ENCODE measurements at regions not wholly inside any gene's neighbourhood (a gene's known extent, or its start where the extent isn't known, plus 50 kb on each side); places are given as distances from the start of the nearest gene placed in this dataset.
"Not testable (repeated sequence)": the region's sequence is repeated elsewhere in the genome, so short reads cannot be mapped to it uniquely, and the experiment has no call there.

- H3K27ac ChIP-seq (ENCODE audit: low read depth in 1 of 2, low read length in 2 of 2); H3K4me3 ChIP-seq (ENCODE audit: low read depth in 1 of 3, low read length in 3 of 3); H3K27me3 ChIP-seq (ENCODE audit: control insufficient read depth in 4 of 4, insufficient read depth in 4 of 4, low read length in 3 of 4); H3K4me1 ChIP-seq (ENCODE audit: control insufficient read depth in 4 of 4, insufficient read depth in 4 of 4, low read length in 3 of 4); H3K9ac ChIP-seq (ENCODE audit: low read depth in 1 of 2, low read length in 2 of 2); H3K9me3 ChIP-seq (ENCODE audit: control insufficient read depth in 4 of 4, low read length in 3 of 4); DNase-seq (ENCODE audit: low spot score); H3K36me3 ChIP-seq (ENCODE audit: control insufficient read depth in 4 of 4, insufficient read depth in 3 of 4, low read depth in 1 of 4, low read length in 3 of 4): not testable (repeated sequence)
- 38% methylated on average over 6 of the region's 6 CpGs for WGBS
Measured at GRCh38 chr22:16402874-16403399, 189.7 kb downstream of the CCT8L2 start.

GRCh38 chr22:16393476-16393875 lies 199.1 kb downstream of the CCT8L2 start:
- H3K9me3 ChIP-seq (ENCODE audit: control insufficient read depth in 4 of 4, low read length in 3 of 4); H3K4me3 ChIP-seq (ENCODE audit: low read depth in 1 of 3, low read length in 3 of 3); H3K4me1 ChIP-seq (ENCODE audit: control insufficient read depth in 4 of 4, insufficient read depth in 4 of 4, low read length in 3 of 4); H3K27me3 ChIP-seq (ENCODE audit: control insufficient read depth in 4 of 4, insufficient read depth in 4 of 4, low read length in 3 of 4); H3K36me3 ChIP-seq (ENCODE audit: control insufficient read depth in 4 of 4, insufficient read depth in 3 of 4, low read depth in 1 of 4, low read length in 3 of 4); H3K27ac ChIP-seq (ENCODE audit: low read depth in 1 of 2, low read length in 2 of 2); DNase-seq (ENCODE audit: low spot score); H3K9ac ChIP-seq (ENCODE audit: low read depth in 1 of 2, low read length in 2 of 2): not testable (repeated sequence)
- 52% methylated on average over 2 of the region's 2 CpGs for WGBS

- not testable (repeated sequence) for H3K9ac ChIP-seq (ENCODE audit: low read depth in 1 of 2, low read length in 2 of 2); H3K9me3 ChIP-seq (ENCODE audit: control insufficient read depth in 4 of 4, low read length in 3 of 4); H3K4me1 ChIP-seq (ENCODE audit: control insufficient read depth in 4 of 4, insufficient read depth in 4 of 4, low read length in 3 of 4); H3K27ac ChIP-seq (ENCODE audit: low read depth in 1 of 2, low read length in 2 of 2); H3K36me3 ChIP-seq (ENCODE audit: control insufficient read depth in 4 of 4, insufficient read depth in 3 of 4, low read depth in 1 of 4, low read length in 3 of 4); H3K4me3 ChIP-seq (ENCODE audit: low read depth in 1 of 3, low read length in 3 of 3); H3K27me3 ChIP-seq (ENCODE audit: control insufficient read depth in 4 of 4, insufficient read depth in 4 of 4, low read length in 3 of 4); DNase-seq (ENCODE audit: low spot score)
- 55% methylated on average over 20 of the region's 20 CpGs for WGBS
Measured at GRCh38 chr22:16391417-16391930, 201.1 kb downstream of the CCT8L2 start.

DNA sequence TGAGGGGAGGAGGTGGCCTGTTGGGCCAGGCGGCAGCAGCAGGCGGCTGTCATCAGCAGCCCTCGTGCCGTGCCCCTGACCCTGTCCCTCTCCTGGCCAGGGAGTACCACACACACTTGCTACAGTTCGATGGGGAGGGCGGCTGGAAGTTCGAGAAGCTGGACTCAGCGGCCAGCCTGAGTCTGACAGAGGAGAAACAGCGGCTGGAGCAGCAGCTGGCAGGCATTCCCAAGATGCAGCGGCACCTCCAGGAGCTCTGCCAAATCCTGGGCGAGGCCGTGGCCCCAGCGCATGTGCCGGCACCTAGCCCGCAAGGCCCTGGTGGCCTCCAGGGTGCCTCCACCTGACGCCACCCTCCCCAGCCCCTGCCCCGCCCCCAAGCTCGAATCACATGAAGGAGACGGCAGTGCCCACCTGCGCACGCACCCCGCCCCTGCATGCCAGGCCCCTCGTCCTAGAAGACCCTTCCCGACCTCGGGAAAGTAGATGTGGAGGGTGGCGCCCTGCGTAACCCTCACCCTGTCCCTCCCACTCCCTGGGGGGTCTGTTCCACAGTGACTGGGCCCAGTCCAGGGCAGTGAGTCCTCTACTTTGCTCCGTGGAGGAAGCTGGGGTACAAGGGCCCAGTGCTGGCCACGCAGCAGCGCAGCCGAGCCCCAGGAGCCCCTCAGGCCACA lies 201.9 kb downstream of the CCT8L2 start:
- WGBS = 83% methylated on average over 31 of the region's 31 CpGs
- not testable (repeated sequence) for H3K9ac ChIP-seq (ENCODE audit: low read depth in 1 of 2, low read length in 2 of 2); H3K9me3 ChIP-seq (ENCODE audit: control insufficient read depth in 4 of 4, low read length in 3 of 4); H3K27ac ChIP-seq (ENCODE audit: low read depth in 1 of 2, low read length in 2 of 2); H3K4me1 ChIP-seq (ENCODE audit: control insufficient read depth in 4 of 4, insufficient read depth in 4 of 4, low read length in 3 of 4); H3K4me3 ChIP-seq (ENCODE audit: low read depth in 1 of 3, low read length in 3 of 3); H3K27me3 ChIP-seq (ENCODE audit: control insufficient read depth in 4 of 4, insufficient read depth in 4 of 4, low read length in 3 of 4); DNase-seq (ENCODE audit: low spot score); H3K36me3 ChIP-seq (ENCODE audit: control insufficient read depth in 4 of 4, insufficient read depth in 3 of 4, low read depth in 1 of 4, low read length in 3 of 4)

GRCh38 chr22:16390046-16390445 lies 202.6 kb downstream of the CCT8L2 start:
- H3K4me1 ChIP-seq (ENCODE audit: control insufficient read depth in 4 of 4, insufficient read depth in 4 of 4, low read length in 3 of 4); H3K9ac ChIP-seq (ENCODE audit: low read depth in 1 of 2, low read length in 2 of 2); H3K4me3 ChIP-seq (ENCODE audit: low read depth in 1 of 3, low read length in 3 of 3); H3K9me3 ChIP-seq (ENCODE audit: control insufficient read depth in 4 of 4, low read length in 3 of 4); H3K36me3 ChIP-seq (ENCODE audit: control insufficient read depth in 4 of 4, insufficient read depth in 3 of 4, low read depth in 1 of 4, low read length in 3 of 4); DNase-seq (ENCODE audit: low spot score); H3K27me3 ChIP-seq (ENCODE audit: control insufficient read depth in 4 of 4, insufficient read depth in 4 of 4, low read length in 3 of 4); H3K27ac ChIP-seq (ENCODE audit: low read depth in 1 of 2, low read length in 2 of 2): not testable (repeated sequence)
- 87% methylated on average over 11 of the region's 11 CpGs for WGBS

- H3K9ac ChIP-seq (ENCODE audit: low read depth in 1 of 2, low read length in 2 of 2); H3K9me3 ChIP-seq (ENCODE audit: control insufficient read depth in 4 of 4, low read length in 3 of 4); H3K27ac ChIP-seq (ENCODE audit: low read depth in 1 of 2, low read length in 2 of 2); H3K4me3 ChIP-seq (ENCODE audit: low read depth in 1 of 3, low read length in 3 of 3); DNase-seq (ENCODE audit: low spot score); H3K27me3 ChIP-seq (ENCODE audit: control insufficient read depth in 4 of 4, insufficient read depth in 4 of 4, low read length in 3 of 4); H3K36me3 ChIP-seq (ENCODE audit: control insufficient read depth in 4 of 4, insufficient read depth in 3 of 4, low read depth in 1 of 4, low read length in 3 of 4); H3K4me1 ChIP-seq (ENCODE audit: control insufficient read depth in 4 of 4, insufficient read depth in 4 of 4, low read length in 3 of 4): not testable (repeated sequence)
- 87% methylated on average over 12 of the region's 12 CpGs for WGBS
Measured at GRCh38 chr22:16389256-16389655, 203.4 kb downstream of the CCT8L2 start.

- H3K36me3 ChIP-seq (ENCODE audit: control insufficient read depth in 4 of 4, insufficient read depth in 3 of 4, low read depth in 1 of 4, low read length in 3 of 4); H3K9me3 ChIP-seq (ENCODE audit: control insufficient read depth in 4 of 4, low read length in 3 of 4); H3K9ac ChIP-seq (ENCODE audit: low read depth in 1 of 2, low read length in 2 of 2); H3K4me3 ChIP-seq (ENCODE audit: low read depth in 1 of 3, low read length in 3 of 3); DNase-seq (ENCODE audit: low spot score); H3K27ac ChIP-seq (ENCODE audit: low read depth in 1 of 2, low read length in 2 of 2); H3K4me1 ChIP-seq (ENCODE audit: control insufficient read depth in 4 of 4, insufficient read depth in 4 of 4, low read length in 3 of 4); H3K27me3 ChIP-seq (ENCODE audit: control insufficient read depth in 4 of 4, insufficient read depth in 4 of 4, low read length in 3 of 4): not testable (repeated sequence)
- WGBS = 75% methylated on average over 12 of the region's 12 CpGs
Measured at GRCh38 chr22:16388616-16389015, 204.0 kb downstream of the CCT8L2 start.

GRCh38 chr22:16388127-16388526 lies 204.5 kb downstream of the CCT8L2 start:
- H3K4me1 ChIP-seq (ENCODE audit: control insufficient read depth in 4 of 4, insufficient read depth in 4 of 4, low read length in 3 of 4); DNase-seq (ENCODE audit: low spot score); H3K36me3 ChIP-seq (ENCODE audit: control insufficient read depth in 4 of 4, insufficient read depth in 3 of 4, low read depth in 1 of 4, low read length in 3 of 4); H3K4me3 ChIP-seq (ENCODE audit: low read depth in 1 of 3, low read length in 3 of 3); H3K27ac ChIP-seq (ENCODE audit: low read depth in 1 of 2, low read length in 2 of 2); H3K27me3 ChIP-seq (ENCODE audit: control insufficient read depth in 4 of 4, insufficient read depth in 4 of 4, low read length in 3 of 4); H3K9me3 ChIP-seq (ENCODE audit: control insufficient read depth in 4 of 4, low read length in 3 of 4); H3K9ac ChIP-seq (ENCODE audit: low read depth in 1 of 2, low read length in 2 of 2): not testable (repeated sequence)
- WGBS = 73% methylated on average over 10 of the region's 10 CpGs

Measured in liver (tissue), 6 donors.